Epidermal melanocyte (primary cell): ENCODE measurements at regions not wholly inside any gene's neighbourhood (a gene's known extent, or its start where the extent isn't known, plus 50 kb on each side); places are given as distances from the start of the nearest gene placed in this dataset.
"Not testable (repeated sequence)": the region's sequence is repeated elsewhere in the genome, so short reads cannot be mapped to it uniquely, and the experiment has no call there.

ENCODE experiments used
- DNase-seq: peaks from one replicate; pipeline ENCODE4 v3.0.0; 2011; ENCODE audit warnings: low spot score; ENCODE audit not compliant: insufficient read length

GRCh38 chr15:20192982-20193929, 348.3 kb downstream of the GOLGA6L6 start:
- DNase-seq: not testable (repeated sequence)

- not testable (repeated sequence) for DNase-seq
Observed at GRCh38 chr15:20191508-20192125, 350.0 kb downstream of the GOLGA6L6 start.

GRCh38 chr15:20188611-20189010, 353.0 kb downstream of the GOLGA6L6 start:
- not testable (repeated sequence) for DNase-seq

GRCh38 chr15:20187370-20188355, 353.9 kb downstream of the GOLGA6L6 start:
- DNase-seq: peak; percentile 1

GRCh38 chr15:20184879-20185278, 356.7 kb downstream of the GOLGA6L6 start:
- not testable (repeated sequence) for DNase-seq

- not testable (repeated sequence) for DNase-seq
Observed at GRCh38 chr15:20168221-20168620, 373.4 kb downstream of the GOLGA6L6 start.

GRCh38 chr15:20153528-20153927, 388.1 kb downstream of the GOLGA6L6 start:
- DNase-seq: not testable (repeated sequence)

GRCh38 chr15:20148679-20149078, 392.9 kb downstream of the GOLGA6L6 start:
- DNase-seq: not testable (repeated sequence)

GRCh38 chr15:20148008-20148407, 393.6 kb downstream of the GOLGA6L6 start:
- DNase-seq: not testable (repeated sequence)

GRCh38 chr15:20144333-20145036, 397.1 kb downstream of the GOLGA6L6 start:
- not testable (repeated sequence) for DNase-seq

- DNase-seq: not testable (repeated sequence)
Observed at GRCh38 chr15:20142906-20143305, 398.7 kb downstream of the GOLGA6L6 start.

GRCh38 chr15:20142410-20142809, 399.2 kb downstream of the GOLGA6L6 start:
- DNase-seq: not testable (repeated sequence)

GRCh38 chr15:20124668-20125067, 416.9 kb downstream of the GOLGA6L6 start:
- DNase-seq: not testable (repeated sequence)

- DNase-seq: no peak
Observed at GRCh38 chr15:20106026-20106425, 435.6 kb downstream of the GOLGA6L6 start.

- DNase-seq: not testable (repeated sequence)
Observed at GRCh38 chr15:20105011-20105990, 436.3 kb downstream of the GOLGA6L6 start.

GRCh38 chr15:20104551-20104950, 437.0 kb downstream of the GOLGA6L6 start:
- DNase-seq: not testable (repeated sequence)

- not testable (repeated sequence) for DNase-seq
Observed at GRCh38 chr15:20102862-20103261, 438.7 kb downstream of the GOLGA6L6 start.

- DNase-seq: not testable (repeated sequence)
Observed at GRCh38 chr15:20102209-20102608, 439.4 kb downstream of the GOLGA6L6 start.

GRCh38 chr15:20101281-20101680, 440.3 kb downstream of the GOLGA6L6 start:
- not testable (repeated sequence) for DNase-seq
